ENCODE measurements at regions not wholly inside any gene's neighbourhood (a gene's known extent, or its start where the extent isn't known, plus 50 kb on each side); places are given as distances from the start of the nearest gene placed in this dataset.

GRCh38 chr2:16268301-16269000 lies 328.1 kb downstream of the MYCN start:
- no peak overlapping the region for H3K4me3 ChIP-seq (ENCODE audit: low read depth, low read length, poor library complexity, severe bottlenecking)
- H3K9me2 ChIP-seq (ENCODE audit: low read depth, low read length), result no peaks in the 10 kb centered on the region
- no peaks in the 10 kb centered on the region for H3K9me3 ChIP-seq (ENCODE audit: low read length)
- H3F3A ChIP-seq (ENCODE audit: insufficient read depth, low read length), result no peaks in the 10 kb centered on the region
- no peak overlapping the region for H3K27ac ChIP-seq (ENCODE audit: low read depth, low read length, poor library complexity, severe bottlenecking)
- no peak overlapping the region for H3K9ac ChIP-seq (ENCODE audit: low read length)
- H2AFZ ChIP-seq (ENCODE audit: low read length), result no peak overlapping the region
- no peaks in the 10 kb centered on the region for H4K20me1 ChIP-seq (ENCODE audit: insufficient read depth, low read length)
- no peaks in the 10 kb centered on the region for H3K36me3 ChIP-seq (ENCODE audit: insufficient read depth, low read length)
- H3K4me2 ChIP-seq (ENCODE audit: low read length), result no peak overlapping the region
- TF ChIP-seq EZH2 (IDR thresholded peaks at IDR 0.05; ENCODE audit: borderline replicate concordance, low read length) (no peak), CTCF (IDR thresholded peaks at IDR 0.05; ENCODE audit: low read length) (no peak)
- no peaks in the 10 kb centered on the region for H3K79me2 ChIP-seq (ENCODE audit: insufficient read depth, low read length)
- no peaks in the 10 kb centered on the region for H3K27me3 ChIP-seq (ENCODE audit: insufficient read depth, low read length)
- H3K4me1 ChIP-seq (ENCODE audit: insufficient read depth, low read length, severe bottlenecking), result no peaks in the 10 kb centered on the region

- TF ChIP-seq CTCF (IDR thresholded peaks at IDR 0.05; ENCODE audit: low read length) (no peak), EZH2 (IDR thresholded peaks at IDR 0.05; ENCODE audit: borderline replicate concordance, low read length) (no peak)
- Histone ChIP-seq H3K4me1 (ENCODE audit: insufficient read depth, low read length, severe bottlenecking) (no peaks in the 10 kb centered on the region), H3K9ac (ENCODE audit: low read length) (no peak overlapping the region), H4K20me1 (ENCODE audit: insufficient read depth, low read length) (no peaks in the 10 kb centered on the region), H3K27me3 (ENCODE audit: insufficient read depth, low read length) (no peaks in the 10 kb centered on the region), H3K27ac (ENCODE audit: low read depth, low read length, poor library complexity, severe bottlenecking) (no peak overlapping the region), H3K4me2 (ENCODE audit: low read length) (no peak overlapping the region), H3K9me3 (ENCODE audit: low read length) (no peaks in the 10 kb centered on the region), H3K4me3 (ENCODE audit: low read depth, low read length, poor library complexity, severe bottlenecking) (no peak overlapping the region), H2AFZ (ENCODE audit: low read length) (no peak overlapping the region), H3F3A (ENCODE audit: insufficient read depth, low read length) (no peaks in the 10 kb centered on the region), H3K36me3 (ENCODE audit: insufficient read depth, low read length) (no peaks in the 10 kb centered on the region), H3K9me2 (ENCODE audit: low read depth, low read length) (no peaks in the 10 kb centered on the region), H3K79me2 (ENCODE audit: insufficient read depth, low read length) (no peaks in the 10 kb centered on the region)
These were observed 326.2 kb downstream of the MYCN start for GRCh38 chr2:16266571-16266970.

DNA sequence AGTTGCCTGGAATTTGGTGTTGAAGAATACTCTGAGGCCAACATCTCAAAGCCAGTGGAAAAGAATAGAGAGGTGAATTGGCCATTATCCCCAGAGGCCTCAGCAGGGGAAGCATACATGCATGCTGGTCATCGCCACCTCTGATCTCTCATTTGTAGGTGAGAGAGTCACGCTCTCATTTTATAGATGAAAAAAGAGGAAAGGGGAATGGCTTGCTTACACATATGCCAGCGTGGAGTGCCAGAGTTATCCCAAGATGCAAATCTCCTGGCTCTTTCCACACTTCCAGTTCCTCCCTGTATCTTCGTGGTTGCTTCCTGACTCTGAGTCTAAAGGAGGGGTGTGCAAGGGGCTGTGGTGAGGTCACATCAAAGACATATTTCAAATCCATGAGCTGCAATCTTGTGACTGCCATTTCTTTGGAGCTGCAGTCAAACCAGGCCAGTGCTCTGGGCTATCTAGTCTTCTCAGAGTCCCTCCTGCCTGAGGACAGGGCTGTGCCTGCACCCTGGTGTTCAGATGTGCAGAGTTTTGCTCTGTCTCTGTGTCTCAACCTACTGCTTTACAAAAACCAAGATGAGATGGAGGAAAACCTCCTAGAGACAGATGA lies 324.7 kb downstream of the MYCN start:
- H3K9me2 ChIP-seq (ENCODE audit: low read depth, low read length), result no peaks in the 10 kb centered on the region
- H3K4me3 ChIP-seq (ENCODE audit: low read depth, low read length, poor library complexity, severe bottlenecking), result no peak overlapping the region
- no peaks in the 10 kb centered on the region for H3K9me3 ChIP-seq (ENCODE audit: low read length)
- H3F3A ChIP-seq (ENCODE audit: insufficient read depth, low read length), result no peaks in the 10 kb centered on the region
- no peaks in the 10 kb centered on the region for H3K27me3 ChIP-seq (ENCODE audit: insufficient read depth, low read length)
- no peak overlapping the region for H3K4me2 ChIP-seq (ENCODE audit: low read length)
- no peaks in the 10 kb centered on the region for H3K4me1 ChIP-seq (ENCODE audit: insufficient read depth, low read length, severe bottlenecking)
- no peak overlapping the region for H3K9ac ChIP-seq (ENCODE audit: low read length)
- no peak overlapping the region for H3K27ac ChIP-seq (ENCODE audit: low read depth, low read length, poor library complexity, severe bottlenecking)
- no peaks in the 10 kb centered on the region for H4K20me1 ChIP-seq (ENCODE audit: insufficient read depth, low read length)
- no peak for TF ChIP-seq CTCF (IDR thresholded peaks at IDR 0.05; ENCODE audit: low read length)
- no peak for TF ChIP-seq EZH2 (IDR thresholded peaks at IDR 0.05; ENCODE audit: borderline replicate concordance, low read length)
- H3K79me2 ChIP-seq (ENCODE audit: insufficient read depth, low read length), result no peaks in the 10 kb centered on the region
- no peaks in the 10 kb centered on the region for H3K36me3 ChIP-seq (ENCODE audit: insufficient read depth, low read length)
- no peak overlapping the region for H2AFZ ChIP-seq (ENCODE audit: low read length)
